Ishikawa (cell line): ENCODE measurements at regions not wholly inside any gene's neighbourhood (a gene's known extent, or its start where the extent isn't known, plus 50 kb on each side); places are given as distances from the start of the nearest gene placed in this dataset.

Source experiments
- CEBPB ChIP-seq: IDR thresholded peaks from 2 replicates; pipeline ENCODE4 v1.6.1; 2012
- CREB1 ChIP-seq: IDR thresholded peaks from 2 replicates; pipeline ENCODE4 v1.6.1; 2012; ENCODE audit warnings: low read depth
- EGR1 ChIP-seq: IDR thresholded peaks from 2 replicates; pipeline ENCODE4 v1.6.1; 2012
- EP300 ChIP-seq: IDR thresholded peaks from 2 replicates; pipeline ENCODE4 v1.6.1; 2012; ENCODE audit warnings: borderline replicate concordance
- FOXM1 ChIP-seq: IDR thresholded peaks from 2 replicates; pipeline ENCODE4 v1.6.1; 2012; ENCODE audit warnings: low read depth, borderline replicate concordance
- MAX ChIP-seq: IDR thresholded peaks from 2 replicates; pipeline ENCODE4 v1.6.1; 2012
- NFIC ChIP-seq: IDR thresholded peaks from 2 replicates; pipeline ENCODE4 v1.6.1; 2012
- RAD21 ChIP-seq: IDR thresholded peaks from 2 replicates; pipeline ENCODE4 v1.6.1; 2012; ENCODE audit warnings: low read depth
- REST ChIP-seq: IDR thresholded peaks from 2 replicates; pipeline ENCODE4 v1.6.1; 2012; ENCODE audit warnings: low read depth, mild to moderate bottlenecking
- TAF1 ChIP-seq: IDR thresholded peaks from 2 replicates; pipeline ENCODE4 v1.6.1; 2012; ENCODE audit warnings: low read depth, mild to moderate bottlenecking
- TCF12 ChIP-seq: IDR thresholded peaks from 2 replicates; pipeline ENCODE4 v1.6.1; 2012; ENCODE audit warnings: low read depth
- TEAD4 ChIP-seq: IDR thresholded peaks from 2 replicates; pipeline ENCODE4 v1.6.1; 2012
- USF1 ChIP-seq: IDR thresholded peaks from 2 replicates; pipeline ENCODE4 v1.6.1; 2012
- YY1 ChIP-seq: IDR thresholded peaks from 2 replicates; pipeline ENCODE4 v1.6.1; 2012; ENCODE audit warnings: low read depth
- ZBTB7A ChIP-seq: IDR thresholded peaks from 2 replicates; pipeline ENCODE4 v1.6.1; 2012; ENCODE audit warnings: low read depth

- peak; percentile 57 for TF ChIP-seq NFIC
- TF ChIP-seq TEAD4: peak; percentile 74
- TF ChIP-seq EP300: 0 out of 2 replicates have a peak, but pooled peaks have one; percentile 30
- no peak for TF ChIP-seq TAF1
- no peak for TF ChIP-seq CREB1
Measured at GRCh38 chr5:36363101-36363500, 61.4 kb upstream of the RANBP3L start.

GRCh38 chr5:36363744-36364143, 62.0 kb upstream of the RANBP3L start:
- TF ChIP-seq TEAD4 (no peak), ZBTB7A (no peak), FOXM1 (no peak), RAD21 (no peak), CREB1 (no peak), TAF1 (no peak), USF1 (no peak), REST (no peak), TCF12 (no peak), MAX (no peak), EGR1 (no peak), YY1 (no peak), CEBPB (no peak), NFIC (no peak), EP300 (no peak)

GRCh38 chr5:36364473-36364872, 62.8 kb upstream of the RANBP3L start:
- TF ChIP-seq EGR1: no peak

- TF ChIP-seq EP300 (no peak), TAF1 (no peak), NFIC (no peak), EGR1 (no peak), YY1 (no peak), TCF12 (no peak), RAD21 (no peak), FOXM1 (no peak), TEAD4 (no peak), ZBTB7A (no peak), CREB1 (no peak), MAX (no peak), REST (no peak), USF1 (no peak), CEBPB (no peak)
Measured at GRCh38 chr5:36365896-36366295, 64.2 kb upstream of the RANBP3L start.

- TF ChIP-seq NFIC (no peak), EP300 (no peak), TAF1 (no peak)
Measured at GRCh38 chr5:36366883-36367282, 65.2 kb upstream of the RANBP3L start.

- TF ChIP-seq EGR1 (no peak), TEAD4 (no peak), TCF12 (no peak)
Measured at GRCh38 chr5:36367524-36367923, 65.8 kb upstream of the RANBP3L start.

GRCh38 chr5:36369219-36369690, 67.6 kb upstream of the RANBP3L start:
- no peak for TF ChIP-seq NFIC
- TF ChIP-seq TEAD4: no peak
- TF ChIP-seq RAD21: no peak
- no peak for TF ChIP-seq REST
- no peak for TF ChIP-seq USF1
- TF ChIP-seq YY1: no peak
- TF ChIP-seq EGR1: no peak
- TF ChIP-seq EP300: no peak
- no peak for TF ChIP-seq ZBTB7A
- no peak for TF ChIP-seq TAF1
- TF ChIP-seq MAX: no peak
- no peak for TF ChIP-seq TCF12
- TF ChIP-seq CEBPB: no peak
- TF ChIP-seq FOXM1: no peak
- TF ChIP-seq CREB1: no peak
